Peyer's patch (tissue), 4 donors: ENCODE measurements at regions not wholly inside any gene's neighbourhood (a gene's known extent, or its start where the extent isn't known, plus 50 kb on each side); places are given as distances from the start of the nearest gene placed in this dataset.

Source experiments
- DNase-seq, 3 donors: peaks; one replicate each; pipeline ENCODE4 v3.0.0-alpha.2; 2017 to 2019
- H3K27ac ChIP-seq, 4 donors: fragments of 200-600 bp; sonication (generic); one replicate each; pipeline ENCODE4 v1.5.1; 2016 to 2019
- H3K27me3 ChIP-seq, 2 donors: fragments of 200-600 bp; sonication (generic); one replicate each; pipeline ENCODE4 v1.5.1; 2019
- H3K36me3 ChIP-seq, 3 donors: fragments of 200-600 bp; sonication (generic); one replicate each; pipeline ENCODE4 v1.5.1; 2016 to 2019
- H3K4me1 ChIP-seq, 4 donors: fragments of 200-600 bp; sonication (generic); one replicate each; pipeline ENCODE4 v1.5.1; 2016 to 2019
- H3K4me3 ChIP-seq, 4 donors: fragments of 200-600 bp; sonication (generic); 1 replicate in 3 of 4; 2 replicates in 1 of 4; pipeline ENCODE4 v1.5.1; 2016 to 2019; ENCODE audit warnings: mild to moderate bottlenecking in 1 of 4
- H3K9me3 ChIP-seq, 4 donors: fragments of 200-600 bp; sonication (generic); one replicate each; pipeline ENCODE4 v1.5.1; 2016 to 2019; ENCODE audit warnings: mild to moderate bottlenecking in 1 of 4
- POLR2A ChIP-seq, 2 donors: fragments of 450-650 bp; IDR thresholded peaks; one replicate each; pipeline ENCODE4 v1.5.1; 2017; ENCODE audit warnings: antibody characterized with exemption in 2 of 2, mild to moderate bottlenecking in 2 of 2, moderate library complexity in 2 of 2
- TF ChIP-seq, protein P1 (sequence below), 6 experiments: fragments of 450-650 bp in 4 of 6; fragments of 200-600 bp in 2 of 6; sonication (generic) in 1 of 6; IDR thresholded peaks; one replicate each; pipeline ENCODE4 v1.5.1; 2017 to 2019; ENCODE audit warnings: antibody characterized with exemption in 6 of 6, mild to moderate bottlenecking in 3 of 6, moderate library complexity in 1 of 6

GRCh38 chr6:14288910-14289309, 171.3 kb downstream of the CD83 start:
- H3K36me3 ChIP-seq: no peaks in the 10 kb centered on the region
- no peaks in the 10 kb centered on the region for H3K9me3 ChIP-seq
- no peaks in the 10 kb centered on the region for H3K4me1 ChIP-seq
- H3K27ac ChIP-seq: no peak overlapping the region
- H3K27me3 ChIP-seq: no peaks in the 10 kb centered on the region
- no peak overlapping the region for H3K4me3 ChIP-seq
- DNase-seq: no peak
- TF ChIP-seq, protein P1, sequence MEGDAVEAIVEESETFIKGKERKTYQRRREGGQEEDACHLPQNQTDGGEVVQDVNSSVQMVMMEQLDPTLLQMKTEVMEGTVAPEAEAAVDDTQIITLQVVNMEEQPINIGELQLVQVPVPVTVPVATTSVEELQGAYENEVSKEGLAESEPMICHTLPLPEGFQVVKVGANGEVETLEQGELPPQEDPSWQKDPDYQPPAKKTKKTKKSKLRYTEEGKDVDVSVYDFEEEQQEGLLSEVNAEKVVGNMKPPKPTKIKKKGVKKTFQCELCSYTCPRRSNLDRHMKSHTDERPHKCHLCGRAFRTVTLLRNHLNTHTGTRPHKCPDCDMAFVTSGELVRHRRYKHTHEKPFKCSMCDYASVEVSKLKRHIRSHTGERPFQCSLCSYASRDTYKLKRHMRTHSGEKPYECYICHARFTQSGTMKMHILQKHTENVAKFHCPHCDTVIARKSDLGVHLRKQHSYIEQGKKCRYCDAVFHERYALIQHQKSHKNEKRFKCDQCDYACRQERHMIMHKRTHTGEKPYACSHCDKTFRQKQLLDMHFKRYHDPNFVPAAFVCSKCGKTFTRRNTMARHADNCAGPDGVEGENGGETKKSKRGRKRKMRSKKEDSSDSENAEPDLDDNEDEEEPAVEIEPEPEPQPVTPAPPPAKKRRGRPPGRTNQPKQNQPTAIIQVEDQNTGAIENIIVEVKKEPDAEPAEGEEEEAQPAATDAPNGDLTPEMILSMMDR (IDR thresholded peaks at IDR 0.05): no peak
- TF ChIP-seq POLR2A (IDR thresholded peaks at IDR 0.05): no peak

DNA sequence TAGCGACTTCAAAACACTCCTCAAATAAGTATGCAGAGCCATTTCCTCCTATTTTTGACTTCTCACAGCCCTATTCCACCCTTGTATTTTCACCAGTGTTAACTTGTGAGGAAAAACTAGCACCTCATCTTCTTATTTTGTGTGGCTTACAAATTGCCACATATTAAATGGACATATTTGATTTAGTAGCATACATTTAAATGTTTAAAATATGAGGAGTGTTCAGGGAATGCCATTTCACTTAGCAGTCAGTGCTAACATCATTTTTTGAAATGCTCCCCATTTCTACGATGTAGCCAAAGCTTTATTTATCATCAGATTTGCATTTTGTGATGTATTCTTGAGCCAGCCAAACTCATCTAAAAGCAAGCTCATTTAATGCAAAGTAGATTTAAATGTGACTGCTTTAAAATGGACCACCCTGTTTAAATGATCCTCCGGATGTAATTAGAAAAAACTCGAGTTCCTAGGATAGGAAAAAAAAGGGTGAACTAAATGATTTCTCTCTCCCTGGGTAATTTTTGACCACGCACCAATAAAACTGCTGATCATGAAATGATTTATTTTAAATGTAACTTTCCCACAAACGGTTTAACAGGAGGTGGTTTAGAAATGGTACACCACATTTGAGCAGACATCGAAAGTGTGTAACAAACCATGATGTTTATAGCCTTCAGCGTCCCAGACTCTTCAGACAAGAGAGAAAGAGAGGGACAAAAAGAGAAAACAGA, 172.6 kb downstream of the CD83 start:
- H3K27ac ChIP-seq: no peak overlapping the region
- DNase-seq: no peak
- no peak overlapping the region for H3K4me3 ChIP-seq
- H3K36me3 ChIP-seq: no peaks in the 10 kb centered on the region
- no peaks in the 10 kb centered on the region for H3K9me3 ChIP-seq
- H3K27me3 ChIP-seq: no peaks in the 10 kb centered on the region
- no peaks in the 10 kb centered on the region for H3K4me1 ChIP-seq
- TF ChIP-seq, protein P1 (IDR thresholded peaks at IDR 0.05): no peak
- no peak for TF ChIP-seq POLR2A (IDR thresholded peaks at IDR 0.05)

DNA sequence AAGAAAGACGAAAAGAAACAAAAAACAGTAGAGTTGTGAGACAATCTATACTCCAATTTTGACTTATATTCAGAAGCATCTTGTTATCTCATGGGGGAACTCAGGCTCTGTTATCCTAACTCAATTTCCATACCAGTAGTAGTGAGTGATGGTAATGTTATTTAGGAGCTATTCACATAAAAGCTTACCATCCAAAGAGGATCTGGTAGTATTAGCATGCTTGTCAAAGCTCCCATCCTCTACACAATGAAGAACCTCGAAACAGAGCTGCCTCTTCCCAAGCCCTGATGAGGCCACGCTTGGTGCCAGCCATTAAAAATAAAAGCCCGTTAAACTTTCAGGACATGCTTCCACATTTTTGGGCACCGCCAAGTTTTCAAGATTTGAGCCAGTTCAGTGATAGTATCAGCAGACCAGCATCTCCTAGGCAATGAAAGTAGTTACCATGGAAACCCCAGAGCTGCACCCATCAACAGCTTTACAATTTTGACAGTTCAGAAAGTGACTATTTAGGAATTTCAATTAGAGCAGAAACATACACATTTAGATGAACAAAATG, 173.3 kb downstream of the CD83 start:
- TF ChIP-seq POLR2A (IDR thresholded peaks at IDR 0.05): no peak
- TF ChIP-seq, protein P1 (IDR thresholded peaks at IDR 0.05): no peak
- H3K27ac ChIP-seq: no peak overlapping the region
- H3K4me1 ChIP-seq: no peaks in the 10 kb centered on the region
- no peaks in the 10 kb centered on the region for H3K9me3 ChIP-seq
- no peak for DNase-seq
- no peaks in the 10 kb centered on the region for H3K27me3 ChIP-seq
- H3K36me3 ChIP-seq: no peaks in the 10 kb centered on the region
- no peak overlapping the region for H3K4me3 ChIP-seq

GRCh38 chr6:14291331-14291730, 173.8 kb downstream of the CD83 start:
- H3K36me3 ChIP-seq: no peaks in the 10 kb centered on the region
- no peaks in the 10 kb centered on the region for H3K27me3 ChIP-seq
- no peak for TF ChIP-seq POLR2A (IDR thresholded peaks at IDR 0.05)
- TF ChIP-seq, protein P1 (IDR thresholded peaks at IDR 0.05): no peak
- H3K4me3 ChIP-seq: no peak overlapping the region
- H3K9me3 ChIP-seq: no peaks in the 10 kb centered on the region
- no peak overlapping the region for H3K27ac ChIP-seq
- no peak for DNase-seq
- no peaks in the 10 kb centered on the region for H3K4me1 ChIP-seq

DNA sequence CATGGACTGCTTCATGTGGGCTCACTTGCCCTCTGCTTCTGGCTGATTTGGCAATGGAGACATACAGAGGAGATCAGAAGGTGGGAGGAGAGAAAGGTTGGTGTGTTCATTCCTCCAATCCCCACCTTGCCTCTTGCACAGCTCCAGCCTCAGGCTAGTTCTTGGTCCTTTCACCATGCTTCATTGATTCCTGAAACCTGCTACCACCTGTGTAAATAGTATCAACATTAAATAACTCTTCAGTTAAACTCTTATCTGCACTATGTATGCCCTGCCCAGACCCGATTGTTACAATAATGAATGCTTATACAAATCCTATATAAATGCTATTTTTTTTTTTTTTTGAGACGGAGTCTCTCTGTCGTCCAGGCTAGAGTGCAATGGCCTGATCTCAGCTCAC, 174.5 kb downstream of the CD83 start:
- TF ChIP-seq, protein P1 (IDR thresholded peaks at IDR 0.05): no peak
- TF ChIP-seq POLR2A (IDR thresholded peaks at IDR 0.05): no peak
- Histone ChIP-seq H3K4me1 (no peaks in the 10 kb centered on the region), H3K9me3 (no peaks in the 10 kb centered on the region), H3K27me3 (no peaks in the 10 kb centered on the region), H3K4me3 (no peak overlapping the region), H3K36me3 (no peaks in the 10 kb centered on the region), H3K27ac (no peak overlapping the region)
- no peak for DNase-seq
